ENCODE measurements at regions not wholly inside any gene's neighbourhood (a gene's known extent, or its start where the extent isn't known, plus 50 kb on each side); places are given as distances from the start of the nearest gene placed in this dataset.

GRCh38 chr13:90402102-90402501 is 945.4 kb upstream of the MIR17HG start:
- no peak overlapping the region for H3K27ac Mint-ChIP-seq
- peaks cover 24% of the 10 kb centered on the region for H3K36me3 Mint-ChIP-seq
- no peak for ATAC-seq
- H3K9me3 Mint-ChIP-seq: peaks cover 35% of the 10 kb centered on the region
- POLR2A ChIA-PET: no interaction called here
- DNase-seq (ENCODE audit: low spot score): no peak
- peaks cover 8% of the 10 kb centered on the region for H3K4me1 Mint-ChIP-seq
- CTCF ChIA-PET: no interaction called here
- no peak for TF ChIP-seq RORB (CRISPR knock-in tag; IDR thresholded peaks at IDR 0.05)
- TF ChIP-seq ZNF281 (CRISPR knock-in tag; IDR thresholded peaks at IDR 0.05): no peak
- TF ChIP-seq FOXJ3 (CRISPR knock-in tag; IDR thresholded peaks at IDR 0.05; ENCODE audit: borderline replicate concordance): no peak
- TF ChIP-seq JAZF1 (CRISPR knock-in tag; IDR thresholded peaks at IDR 0.05): no peak
- TF ChIP-seq TEAD1 (CRISPR knock-in tag; IDR thresholded peaks at IDR 0.05): no peak
- no peak for TF ChIP-seq PRRX2 (CRISPR knock-in tag; IDR thresholded peaks at IDR 0.05)
- TF ChIP-seq SMAD4 (CRISPR knock-in tag; IDR thresholded peaks at IDR 0.05): no peak
- no peak for TF ChIP-seq E2F4 (CRISPR knock-in tag; IDR thresholded peaks at IDR 0.05; ENCODE audit: borderline replicate concordance, low read depth)
- TF ChIP-seq ZNF121 (CRISPR knock-in tag; IDR thresholded peaks at IDR 0.05): no peak
- TF ChIP-seq, protein P1, sequence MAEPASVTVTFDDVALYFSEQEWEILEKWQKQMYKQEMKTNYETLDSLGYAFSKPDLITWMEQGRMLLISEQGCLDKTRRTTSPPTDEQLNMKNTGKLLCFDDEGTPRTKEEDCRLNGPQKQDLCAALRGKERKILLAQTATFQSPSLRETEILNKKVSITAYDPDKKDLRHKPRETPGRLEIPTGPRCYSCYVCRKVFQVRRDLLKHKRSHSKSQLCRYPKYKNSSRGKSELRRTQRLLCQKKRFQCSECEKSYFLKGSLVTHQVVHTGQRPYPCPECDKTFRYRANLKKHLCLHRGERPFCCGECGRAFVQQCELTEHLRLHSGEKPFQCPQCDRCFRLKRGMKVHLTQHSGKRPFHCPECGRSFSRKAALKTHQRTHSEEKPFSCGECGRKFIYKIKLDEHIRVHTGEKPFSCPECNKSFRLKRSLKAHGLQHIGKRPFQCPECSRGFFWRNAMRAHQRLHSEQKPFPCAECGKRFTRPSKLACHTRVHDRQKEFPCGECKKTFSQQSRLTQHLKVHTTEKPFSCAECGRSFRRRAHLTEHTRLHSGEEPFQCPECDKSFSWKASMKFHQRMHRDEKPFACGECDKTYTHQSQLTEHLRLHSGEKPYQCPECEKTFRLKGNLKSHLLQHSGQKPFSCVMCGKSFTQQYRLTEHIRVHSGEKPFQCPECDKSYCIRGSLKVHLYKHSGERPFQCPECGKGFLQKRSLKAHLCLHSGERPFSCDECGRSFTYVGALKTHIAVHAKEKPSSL (CRISPR knock-in tag; conservative IDR thresholded peaks at IDR 0.05): no peak
- TF ChIP-seq FOXK1 (CRISPR knock-in tag; IDR thresholded peaks at IDR 0.05): no peak
- no peak for TF ChIP-seq IRF1 (CRISPR knock-in tag; IDR thresholded peaks at IDR 0.05)
- TF ChIP-seq NFE2L1 (CRISPR knock-in tag; IDR thresholded peaks at IDR 0.05): no peak
- no peak for TF ChIP-seq CBFB (CRISPR knock-in tag; IDR thresholded peaks at IDR 0.05; ENCODE audit: low read depth)
- H3K4me3 Mint-ChIP-seq: no peak overlapping the region
- H3K27me3 Mint-ChIP-seq (ENCODE audit: low read depth): no peaks in the 10 kb centered on the region

DNA sequence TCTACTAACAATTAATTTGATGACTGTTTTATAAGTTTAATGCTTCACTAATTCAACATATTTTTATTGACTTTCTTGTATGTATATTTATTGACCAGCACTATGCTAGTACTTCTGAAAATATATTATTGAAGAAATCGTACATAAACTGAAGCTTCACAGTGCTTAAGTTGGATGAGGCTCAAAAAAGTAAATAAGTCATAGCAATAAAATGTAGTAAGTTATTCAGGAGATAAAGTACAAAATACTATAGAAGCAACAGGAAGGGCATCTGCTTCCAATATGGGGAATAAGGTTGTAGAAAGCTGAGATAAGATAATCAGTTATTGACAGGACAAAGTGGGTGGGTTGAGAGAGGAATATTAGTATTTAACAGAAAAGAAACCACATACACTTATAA is 944.9 kb upstream of the MIR17HG start:
- Mint-ChIP-seq H3K27ac (no peak overlapping the region), H3K27me3 (ENCODE audit: low read depth) (no peaks in the 10 kb centered on the region), H3K4me3 (no peak overlapping the region), H3K36me3 (peaks cover 24% of the 10 kb centered on the region), H3K9me3 (peaks cover 35% of the 10 kb centered on the region), H3K4me1 (peaks cover 3% of the 10 kb centered on the region)
- no peak for DNase-seq (ENCODE audit: low spot score)
- ATAC-seq: no peak
- ChIA-PET CTCF (no interaction called here), POLR2A (no interaction called here)
- TF ChIP-seq ZNF281 (CRISPR knock-in tag; IDR thresholded peaks at IDR 0.05): no peak
- no peak for TF ChIP-seq ZNF232 (CRISPR knock-in tag; IDR thresholded peaks at IDR 0.05)
- TF ChIP-seq, protein P2, sequence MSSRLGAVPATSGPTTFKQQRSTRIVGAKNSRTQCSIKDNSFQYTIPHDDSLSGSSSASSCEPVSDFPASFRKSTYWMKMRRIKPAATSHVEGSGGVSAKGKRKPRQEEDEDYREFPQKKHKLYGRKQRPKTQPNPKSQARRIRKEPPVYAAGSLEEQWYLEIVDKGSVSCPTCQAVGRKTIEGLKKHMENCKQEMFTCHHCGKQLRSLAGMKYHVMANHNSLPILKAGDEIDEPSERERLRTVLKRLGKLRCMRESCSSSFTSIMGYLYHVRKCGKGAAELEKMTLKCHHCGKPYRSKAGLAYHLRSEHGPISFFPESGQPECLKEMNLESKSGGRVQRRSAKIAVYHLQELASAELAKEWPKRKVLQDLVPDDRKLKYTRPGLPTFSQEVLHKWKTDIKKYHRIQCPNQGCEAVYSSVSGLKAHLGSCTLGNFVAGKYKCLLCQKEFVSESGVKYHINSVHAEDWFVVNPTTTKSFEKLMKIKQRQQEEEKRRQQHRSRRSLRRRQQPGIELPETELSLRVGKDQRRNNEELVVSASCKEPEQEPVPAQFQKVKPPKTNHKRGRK (CRISPR knock-in tag; IDR thresholded peaks at IDR 0.05; ENCODE audit: borderline replicate concordance): no peak
- no peak for TF ChIP-seq FOXP1 (CRISPR knock-in tag; IDR thresholded peaks at IDR 0.05; ENCODE audit: borderline replicate concordance)
- no peak for TF ChIP-seq ETV6 (CRISPR knock-in tag; IDR thresholded peaks at IDR 0.05)
- TF ChIP-seq ZNF263 (CRISPR knock-in tag; IDR thresholded peaks at IDR 0.05; ENCODE audit: low read depth): no peak
- TF ChIP-seq NR1H2 (CRISPR knock-in tag; IDR thresholded peaks at IDR 0.05): no peak
- TF ChIP-seq IRF1 (CRISPR knock-in tag; IDR thresholded peaks at IDR 0.05): no peak
- TF ChIP-seq AR (CRISPR knock-in tag; IDR thresholded peaks at IDR 0.05): no peak
